HG03558 (cell line): ENCODE measurements at regions not wholly inside any gene's neighbourhood (a gene's known extent, or its start where the extent isn't known, plus 50 kb on each side); places are given as distances from the start of the nearest gene placed in this dataset.
"Not testable (repeated sequence)": the region's sequence is repeated elsewhere in the genome, so short reads cannot be mapped to it uniquely, and the experiment has no call there.

ENCODE experiments used
- ATAC-seq: cut with Tn5 transposase; IDR thresholded peaks from one replicate; pipeline ENCODE4 v1.9.1; 2021; ENCODE audit warnings: moderate number of reproducible peaks; ENCODE audit not compliant: unreplicated experiment; ENCODE audit errors: extremely low read depth

GRCh38 chr5:32916648-32917047 lies 205.5 kb downstream of the NPR3 start:
- ATAC-seq, result no peak

GRCh38 chr5:32928761-32929160 lies 217.6 kb downstream of the NPR3 start:
- ATAC-seq, result no peak

- ATAC-seq, result not testable (repeated sequence)
These were observed 220.3 kb downstream of the NPR3 start for GRCh38 chr5:32931438-32931837.

GRCh38 chr5:32932241-32932935 lies 221.3 kb downstream of the NPR3 start:
- no peak for ATAC-seq

- no peak for ATAC-seq
These were observed 222.6 kb downstream of the NPR3 start for GRCh38 chr5:32933692-32934091.

GRCh38 chr5:32934529-32934928 lies 223.4 kb downstream of the NPR3 start:
- ATAC-seq, result no peak

- ATAC-seq, result no peak
These were observed 224.2 kb downstream of the NPR3 start for GRCh38 chr5:32935283-32935682.

- no peak for ATAC-seq
These were observed 225.2 kb downstream of the NPR3 start for GRCh38 chr5:32936329-32936728.

- ATAC-seq, result no peak
These were observed 231.3 kb downstream of the NPR3 start for GRCh38 chr5:32942225-32942989.

- ATAC-seq, result no peak
These were observed 238.3 kb downstream of the NPR3 start for GRCh38 chr5:32949286-32949970.

- ATAC-seq, result no peak
These were observed 239.9 kb downstream of the NPR3 start for GRCh38 chr5:32951003-32951402.

- ATAC-seq, result no peak
These were observed 240.8 kb downstream of the NPR3 start for GRCh38 chr5:32951878-32952277.

GRCh38 chr5:32952421-32952820 lies 241.3 kb downstream of the NPR3 start:
- ATAC-seq, result not testable (repeated sequence)

- ATAC-seq, result no peak
These were observed 242.6 kb downstream of the NPR3 start for GRCh38 chr5:32953694-32954093.

- no peak for ATAC-seq
These were observed 244.7 kb downstream of the NPR3 start for GRCh38 chr5:32955814-32956213.

GRCh38 chr5:32960340-32961058 lies 249.4 kb downstream of the NPR3 start:
- ATAC-seq, result no peak

GRCh38 chr5:32961059-32961415 lies 249.9 kb downstream of the NPR3 start:
- no peak for ATAC-seq

- no peak for ATAC-seq
These were observed 253.1 kb downstream of the NPR3 start for GRCh38 chr5:32964261-32964660.

- no peak for ATAC-seq
These were observed 262.5 kb downstream of the NPR3 start for GRCh38 chr5:32973646-32974045.

- ATAC-seq, result no peak
These were observed 264.7 kb downstream of the NPR3 start for GRCh38 chr5:32975656-32976375.
